Ishikawa (cell line): ENCODE measurements at regions not wholly inside any gene's neighbourhood (a gene's known extent, or its start where the extent isn't known, plus 50 kb on each side); places are given as distances from the start of the nearest gene placed in this dataset.

Experiments
- CEBPB ChIP-seq: IDR thresholded peaks from 2 replicates; pipeline ENCODE4 v1.6.1; 2012
- CREB1 ChIP-seq: IDR thresholded peaks from 2 replicates; pipeline ENCODE4 v1.6.1; 2012; ENCODE audit warnings: low read depth
- EGR1 ChIP-seq: IDR thresholded peaks from 2 replicates; pipeline ENCODE4 v1.6.1; 2012
- EP300 ChIP-seq: IDR thresholded peaks from 2 replicates; pipeline ENCODE4 v1.6.1; 2012; ENCODE audit warnings: borderline replicate concordance
- FOXM1 ChIP-seq: IDR thresholded peaks from 2 replicates; pipeline ENCODE4 v1.6.1; 2012; ENCODE audit warnings: low read depth, borderline replicate concordance
- MAX ChIP-seq: IDR thresholded peaks from 2 replicates; pipeline ENCODE4 v1.6.1; 2012
- NFIC ChIP-seq: IDR thresholded peaks from 2 replicates; pipeline ENCODE4 v1.6.1; 2012
- RAD21 ChIP-seq: IDR thresholded peaks from 2 replicates; pipeline ENCODE4 v1.6.1; 2012; ENCODE audit warnings: low read depth
- REST ChIP-seq: IDR thresholded peaks from 2 replicates; pipeline ENCODE4 v1.6.1; 2012; ENCODE audit warnings: low read depth, mild to moderate bottlenecking
- TAF1 ChIP-seq: IDR thresholded peaks from 2 replicates; pipeline ENCODE4 v1.6.1; 2012; ENCODE audit warnings: low read depth, mild to moderate bottlenecking
- TCF12 ChIP-seq: IDR thresholded peaks from 2 replicates; pipeline ENCODE4 v1.6.1; 2012; ENCODE audit warnings: low read depth
- USF1 ChIP-seq: IDR thresholded peaks from 2 replicates; pipeline ENCODE4 v1.6.1; 2012
- YY1 ChIP-seq: IDR thresholded peaks from 2 replicates; pipeline ENCODE4 v1.6.1; 2012; ENCODE audit warnings: low read depth

GRCh38 chr1:224548676-224549075 is 67.4 kb upstream of the CNIH3 start:
- TF ChIP-seq YY1 (no peak), EGR1 (no peak), USF1 (no peak), NFIC (no peak), EP300 (no peak), TAF1 (no peak), REST (no peak), FOXM1 (no peak), TCF12 (no peak), CEBPB (no peak), MAX (no peak), RAD21 (no peak), CREB1 (no peak)
